ENCODE measurements at regions not wholly inside any gene's neighbourhood (a gene's known extent, or its start where the extent isn't known, plus 50 kb on each side); places are given as distances from the start of the nearest gene placed in this dataset.
A peak's percentile ranks its signal among the peaks of the same experiment; 100 is the strongest.

DNA sequence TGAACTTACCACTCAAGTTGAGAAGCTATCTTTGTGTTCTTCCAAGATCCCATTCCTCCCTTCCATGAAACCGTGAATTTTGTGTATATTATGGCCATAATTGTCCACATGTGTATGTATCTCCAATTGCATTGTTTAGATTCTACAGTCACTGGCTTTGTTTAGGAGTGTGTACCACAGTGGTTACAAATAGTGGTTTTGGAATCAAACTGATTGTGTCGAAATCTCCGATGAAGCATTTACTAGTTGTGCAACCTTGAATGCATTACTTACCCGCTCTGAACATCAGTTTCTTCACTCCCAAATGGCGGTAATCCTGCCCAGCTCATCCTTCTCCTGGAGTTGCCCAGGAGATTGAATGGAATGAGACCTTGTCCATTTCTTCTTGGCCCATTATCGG, 145.0 kb upstream of the ZNF32 start:
- Histone ChIP-seq H3K36me3 (ENCODE audit: insufficient read depth, low read length) (no peaks in the 10 kb centered on the region), H3K9ac (ENCODE audit: low read depth, low read length, poor library complexity, severe bottlenecking) (no peak overlapping the region), H2AFZ (ENCODE audit: low read length) (no peak overlapping the region), H3K27me3 (ENCODE audit: insufficient read depth, low read length, poor library complexity, severe bottlenecking) (no peaks in the 10 kb centered on the region), H3K4me3 (ENCODE audit: low read length, poor library complexity, severe bottlenecking) (no peak overlapping the region), H3F3A (ENCODE audit: low read depth) (no peaks in the 10 kb centered on the region), H3K4me1 (ENCODE audit: insufficient read depth, low read length, poor library complexity, severe bottlenecking) (peaks cover 13% of the 10 kb centered on the region), H3K9me3 (ENCODE audit: insufficient read depth, low read depth, low read length) (no peaks in the 10 kb centered on the region), H4K20me1 (ENCODE audit: insufficient read depth, low read length, poor library complexity, severe bottlenecking) (no peaks in the 10 kb centered on the region), H3K4me2 (ENCODE audit: low read depth, low read length, poor library complexity, severe bottlenecking) (no peak overlapping the region), H3K79me2 (ENCODE audit: insufficient read depth, low read length) (no peaks in the 10 kb centered on the region), H3K9me2 (replicated peaks; ENCODE audit: low read depth, low read length) (no peaks in the 10 kb centered on the region)
- TF ChIP-seq EZH2phosphoT487 (IDR thresholded peaks at IDR 0.05; ENCODE audit: borderline replicate concordance): no peak
- TF ChIP-seq, protein P1, sequence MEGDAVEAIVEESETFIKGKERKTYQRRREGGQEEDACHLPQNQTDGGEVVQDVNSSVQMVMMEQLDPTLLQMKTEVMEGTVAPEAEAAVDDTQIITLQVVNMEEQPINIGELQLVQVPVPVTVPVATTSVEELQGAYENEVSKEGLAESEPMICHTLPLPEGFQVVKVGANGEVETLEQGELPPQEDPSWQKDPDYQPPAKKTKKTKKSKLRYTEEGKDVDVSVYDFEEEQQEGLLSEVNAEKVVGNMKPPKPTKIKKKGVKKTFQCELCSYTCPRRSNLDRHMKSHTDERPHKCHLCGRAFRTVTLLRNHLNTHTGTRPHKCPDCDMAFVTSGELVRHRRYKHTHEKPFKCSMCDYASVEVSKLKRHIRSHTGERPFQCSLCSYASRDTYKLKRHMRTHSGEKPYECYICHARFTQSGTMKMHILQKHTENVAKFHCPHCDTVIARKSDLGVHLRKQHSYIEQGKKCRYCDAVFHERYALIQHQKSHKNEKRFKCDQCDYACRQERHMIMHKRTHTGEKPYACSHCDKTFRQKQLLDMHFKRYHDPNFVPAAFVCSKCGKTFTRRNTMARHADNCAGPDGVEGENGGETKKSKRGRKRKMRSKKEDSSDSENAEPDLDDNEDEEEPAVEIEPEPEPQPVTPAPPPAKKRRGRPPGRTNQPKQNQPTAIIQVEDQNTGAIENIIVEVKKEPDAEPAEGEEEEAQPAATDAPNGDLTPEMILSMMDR (conservative IDR thresholded peaks at IDR 0.05; ENCODE audit: low read length): no peak

- H3K36me3 ChIP-seq (ENCODE audit: insufficient read depth, low read length): no peaks in the 10 kb centered on the region
- peaks cover 14% of the 10 kb centered on the region for H3K4me1 ChIP-seq (ENCODE audit: insufficient read depth, low read length, poor library complexity, severe bottlenecking)
- no peaks in the 10 kb centered on the region for H3K9me2 ChIP-seq (replicated peaks; ENCODE audit: low read depth, low read length)
- no peaks in the 10 kb centered on the region for H3K27me3 ChIP-seq (ENCODE audit: insufficient read depth, low read length, poor library complexity, severe bottlenecking)
- no peaks in the 10 kb centered on the region for H4K20me1 ChIP-seq (ENCODE audit: insufficient read depth, low read length, poor library complexity, severe bottlenecking)
- H3K9ac ChIP-seq (ENCODE audit: low read depth, low read length, poor library complexity, severe bottlenecking): no peak overlapping the region
- no peak overlapping the region for H2AFZ ChIP-seq (ENCODE audit: low read length)
- no peak overlapping the region for H3K4me2 ChIP-seq (ENCODE audit: low read depth, low read length, poor library complexity, severe bottlenecking)
- H3F3A ChIP-seq (ENCODE audit: low read depth): no peaks in the 10 kb centered on the region
- no peaks in the 10 kb centered on the region for H3K79me2 ChIP-seq (ENCODE audit: insufficient read depth, low read length)
- no peaks in the 10 kb centered on the region for H3K9me3 ChIP-seq (ENCODE audit: insufficient read depth, low read depth, low read length)
- H3K4me3 ChIP-seq (ENCODE audit: low read length, poor library complexity, severe bottlenecking): no peak overlapping the region
- TF ChIP-seq, protein P1 (conservative IDR thresholded peaks at IDR 0.05; ENCODE audit: low read length): no peak
- no peak for TF ChIP-seq EZH2phosphoT487 (IDR thresholded peaks at IDR 0.05; ENCODE audit: borderline replicate concordance)
Observed at GRCh38 chr10:43790147-43790546, 141.5 kb upstream of the ZNF32 start.

DNA sequence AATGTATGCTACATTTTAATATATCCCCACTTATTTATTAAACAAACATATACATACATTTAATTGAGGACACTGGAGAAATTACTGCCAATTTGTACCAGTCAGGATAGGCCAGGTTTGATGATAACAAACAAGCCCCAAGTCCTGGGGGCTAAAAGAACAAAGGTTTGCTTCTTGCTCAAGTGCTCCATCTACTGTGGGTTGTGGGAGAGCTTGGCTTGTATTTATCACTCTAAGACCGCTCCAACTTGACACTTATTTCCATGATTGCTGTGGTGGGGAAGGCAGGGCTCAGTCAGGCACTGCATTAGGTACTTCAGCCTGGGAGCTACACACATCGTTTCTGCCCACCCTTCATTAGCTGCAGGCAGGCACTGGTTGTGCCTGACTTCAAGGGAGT, 136.6 kb upstream of the ZNF32 start:
- H3K9ac ChIP-seq (ENCODE audit: low read depth, low read length, poor library complexity, severe bottlenecking): no peak overlapping the region
- no peaks in the 10 kb centered on the region for H4K20me1 ChIP-seq (ENCODE audit: insufficient read depth, low read length, poor library complexity, severe bottlenecking)
- H3K79me2 ChIP-seq (ENCODE audit: insufficient read depth, low read length): no peaks in the 10 kb centered on the region
- no peak overlapping the region for H3K4me2 ChIP-seq (ENCODE audit: low read depth, low read length, poor library complexity, severe bottlenecking)
- no peaks in the 10 kb centered on the region for H3K9me2 ChIP-seq (replicated peaks; ENCODE audit: low read depth, low read length)
- 0 out of 2 replicates have a peak overlapping the region, but pooled peaks have one; percentile 22 for H2AFZ ChIP-seq (ENCODE audit: low read length)
- TF ChIP-seq, protein P1 (conservative IDR thresholded peaks at IDR 0.05; ENCODE audit: low read length): peak; percentile 74
- no peak for TF ChIP-seq EZH2phosphoT487 (IDR thresholded peaks at IDR 0.05; ENCODE audit: borderline replicate concordance)
- no peaks in the 10 kb centered on the region for H3K9me3 ChIP-seq (ENCODE audit: insufficient read depth, low read depth, low read length)
- H3K27me3 ChIP-seq (ENCODE audit: insufficient read depth, low read length, poor library complexity, severe bottlenecking): no peaks in the 10 kb centered on the region
- no peaks in the 10 kb centered on the region for H3K36me3 ChIP-seq (ENCODE audit: insufficient read depth, low read length)
- no peaks in the 10 kb centered on the region for H3F3A ChIP-seq (ENCODE audit: low read depth)
- peaks cover 53% of the 10 kb centered on the region for H3K4me1 ChIP-seq (ENCODE audit: insufficient read depth, low read length, poor library complexity, severe bottlenecking)
- H3K4me3 ChIP-seq (ENCODE audit: low read length, poor library complexity, severe bottlenecking): no peak overlapping the region
